ENCODE measurements at regions not wholly inside any gene's neighbourhood (a gene's known extent, or its start where the extent isn't known, plus 50 kb on each side); places are given as distances from the start of the nearest gene placed in this dataset.

DNA sequence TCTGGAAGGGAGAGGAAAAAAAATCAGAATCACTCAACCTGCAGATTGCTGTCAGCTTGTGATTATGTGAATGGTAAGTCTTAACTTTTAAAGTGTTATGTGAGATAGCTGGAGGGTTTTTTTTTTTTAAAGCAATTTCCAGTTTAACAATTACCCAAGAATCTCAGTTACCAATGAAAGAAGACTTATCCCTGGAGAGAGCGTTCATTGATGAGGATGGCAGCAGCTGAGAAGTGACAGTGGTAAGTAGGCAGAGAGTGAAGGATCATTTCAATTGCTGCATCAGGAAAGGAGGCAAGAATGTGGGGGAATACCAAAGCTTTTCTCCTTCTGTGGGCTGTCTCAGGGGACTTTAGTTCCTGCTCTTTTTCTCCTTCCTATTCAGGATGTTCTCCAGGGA is 370.2 kb upstream of the C9orf72 start:
- DNase-seq (no peak), ATAC-seq (no peak)
- TF ChIP-seq, protein P1, sequence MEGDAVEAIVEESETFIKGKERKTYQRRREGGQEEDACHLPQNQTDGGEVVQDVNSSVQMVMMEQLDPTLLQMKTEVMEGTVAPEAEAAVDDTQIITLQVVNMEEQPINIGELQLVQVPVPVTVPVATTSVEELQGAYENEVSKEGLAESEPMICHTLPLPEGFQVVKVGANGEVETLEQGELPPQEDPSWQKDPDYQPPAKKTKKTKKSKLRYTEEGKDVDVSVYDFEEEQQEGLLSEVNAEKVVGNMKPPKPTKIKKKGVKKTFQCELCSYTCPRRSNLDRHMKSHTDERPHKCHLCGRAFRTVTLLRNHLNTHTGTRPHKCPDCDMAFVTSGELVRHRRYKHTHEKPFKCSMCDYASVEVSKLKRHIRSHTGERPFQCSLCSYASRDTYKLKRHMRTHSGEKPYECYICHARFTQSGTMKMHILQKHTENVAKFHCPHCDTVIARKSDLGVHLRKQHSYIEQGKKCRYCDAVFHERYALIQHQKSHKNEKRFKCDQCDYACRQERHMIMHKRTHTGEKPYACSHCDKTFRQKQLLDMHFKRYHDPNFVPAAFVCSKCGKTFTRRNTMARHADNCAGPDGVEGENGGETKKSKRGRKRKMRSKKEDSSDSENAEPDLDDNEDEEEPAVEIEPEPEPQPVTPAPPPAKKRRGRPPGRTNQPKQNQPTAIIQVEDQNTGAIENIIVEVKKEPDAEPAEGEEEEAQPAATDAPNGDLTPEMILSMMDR (IDR thresholded peaks at IDR 0.05), result no peak
- no peak overlapping the region for H3K4me3 ChIP-seq
- H3K27ac ChIP-seq, result no peak overlapping the region
- intact Hi-C loops (cut with DNase I), result no loop called here
- no peaks in the 10 kb centered on the region for H3K36me3 ChIP-seq
- 38 to 54% methylated on average over 1 of the region's 1 CpG for WGBS, 2 donors
- no peaks in the 10 kb centered on the region for H3K27me3 ChIP-seq
- H3K4me1 ChIP-seq, result no peaks in the 10 kb centered on the region
- H3K9me3 ChIP-seq, result no peaks in the 10 kb centered on the region

DNA sequence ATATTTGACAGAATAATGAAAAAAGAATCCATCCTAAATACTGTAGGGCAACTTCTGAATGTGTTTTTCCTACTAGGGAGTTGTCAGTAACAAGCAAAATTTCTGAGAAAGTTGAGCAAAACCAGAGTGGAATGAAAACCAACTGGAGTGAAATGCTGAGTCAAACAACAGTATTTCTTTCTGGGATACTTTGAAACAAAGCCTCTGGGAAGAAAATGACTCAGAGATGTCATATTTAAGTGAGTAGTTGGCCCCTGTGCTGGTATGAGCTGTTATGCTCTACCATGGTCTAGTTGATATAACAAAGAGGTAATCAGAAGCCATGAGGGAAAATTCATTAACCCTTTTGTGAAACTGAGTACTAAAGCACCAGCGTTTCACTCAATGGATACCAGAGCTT is 372.1 kb upstream of the C9orf72 start:
- TF ChIP-seq, protein P1 (IDR thresholded peaks at IDR 0.05), result no peak
- no peak for ATAC-seq
- Histone ChIP-seq H3K9me3 (no peaks in the 10 kb centered on the region), H3K4me1 (no peaks in the 10 kb centered on the region), H3K4me3 (no peak overlapping the region), H3K36me3 (no peaks in the 10 kb centered on the region), H3K27me3 (no peaks in the 10 kb centered on the region), H3K27ac (no peak overlapping the region)
- 37 to 46% methylated on average over 1 of the region's 1 CpG for WGBS, 2 donors
- intact Hi-C loops (cut with DNase I), result no loop called here
- no peak for DNase-seq

DNA sequence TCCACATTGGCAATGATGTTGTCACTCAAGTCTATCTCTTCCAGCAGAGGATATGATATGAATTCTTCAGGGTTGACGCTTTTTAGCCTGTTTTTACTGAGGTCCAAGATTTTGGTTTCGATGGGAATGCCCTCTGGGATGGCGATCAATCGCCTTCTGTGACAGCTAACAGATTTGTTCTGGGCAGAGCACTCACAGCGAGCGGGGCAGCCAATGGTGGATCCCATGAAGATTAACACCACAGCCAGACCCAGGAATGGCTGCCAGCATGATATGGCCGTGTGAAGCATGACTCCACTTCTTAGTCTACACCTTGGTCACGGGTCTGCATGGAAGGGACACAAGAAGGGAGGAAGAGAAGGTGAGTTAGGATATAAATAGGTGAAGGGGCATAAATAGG is 377.1 kb upstream of the C9orf72 start:
- DNase-seq (no peak), ATAC-seq (no peak)
- Histone ChIP-seq H3K27ac (no peak overlapping the region), H3K9me3 (no peaks in the 10 kb centered on the region), H3K4me1 (no peaks in the 10 kb centered on the region), H3K4me3 (no peak overlapping the region), H3K36me3 (no peaks in the 10 kb centered on the region), H3K27me3 (no peaks in the 10 kb centered on the region)
- TF ChIP-seq, protein P1 (IDR thresholded peaks at IDR 0.05), result no peak
- intact Hi-C loops (cut with DNase I), result no loop called here
- WGBS, 2 donors, result 88 to 93% methylated on average over 8 of the region's 8 CpGs

GRCh38 chr9:27954858-27955257 is 381.6 kb upstream of the C9orf72 start:
- no peak for ATAC-seq

More at GRCh38 chr9:27954858-27955257, 381.6 kb upstream of the C9orf72 start:
- TF ChIP-seq, protein P1 (IDR thresholded peaks at IDR 0.05), result no peak
- intact Hi-C loops (cut with DNase I), result no loop called here
- Histone ChIP-seq H3K4me3 (no peak overlapping the region), H3K27ac (no peak overlapping the region), H3K4me1 (no peaks in the 10 kb centered on the region), H3K27me3 (no peaks in the 10 kb centered on the region), H3K9me3 (no peaks in the 10 kb centered on the region), H3K36me3 (no peaks in the 10 kb centered on the region)
- 30 to 45% methylated on average over 1 of the region's 1 CpG for WGBS, 2 donors
- DNase-seq, result no peak
